PC-3 (cell line): ENCODE measurements at regions not wholly inside any gene's neighbourhood (a gene's known extent, or its start where the extent isn't known, plus 50 kb on each side); places are given as distances from the start of the nearest gene placed in this dataset.

Experiments
- CTCF ChIP-seq: fragments of 300-600 bp; sonication (generic); conservative IDR thresholded peaks from 2 replicates; pipeline ENCODE4 v1.5.1; 2017; ENCODE audit warnings: antibody characterized with exemption, low read depth, mild to moderate bottlenecking, low read length
- EZH2 ChIP-seq: fragments of 300-600 bp; sonication (generic); IDR thresholded peaks from one replicate; pipeline ENCODE4 v1.6.1; 2017; ENCODE audit warnings: antibody characterized with exemption, mild to moderate bottlenecking, low read length; ENCODE audit not compliant: unreplicated experiment
- EZH2phosphoT487 ChIP-seq: fragments of 300-600 bp; sonication (generic); IDR thresholded peaks from 2 replicates; pipeline ENCODE4 v1.6.1; 2018; ENCODE audit warnings: mild to moderate bottlenecking, antibody characterized with exemption, low read length, borderline replicate concordance

- TF ChIP-seq CTCF (no peak), EZH2phosphoT487 (no peak), EZH2 (no peak)
These were observed 53.8 kb upstream of the USP44 start for GRCh38 chr12:95605087-95605486.
